ENCODE measurements at regions not wholly inside any gene's neighbourhood (a gene's known extent, or its start where the extent isn't known, plus 50 kb on each side); places are given as distances from the start of the nearest gene placed in this dataset.

- no peak for TF ChIP-seq CTCF (conservative IDR thresholded peaks at IDR 0.05 in 1 of 2, IDR thresholded peaks at IDR 0.05 in 1 of 2; ENCODE audit: extremely low read depth in 1 of 2, insufficient read depth in 1 of 2, low read depth in 1 of 2, low read length in 2 of 2)
- no peak for TF ChIP-seq EZH2 (IDR thresholded peaks at IDR 0.05; ENCODE audit: borderline replicate concordance, low read length)
Measured at GRCh38 chr5:56552612-56553268, 262.6 kb upstream of the MAP3K1 start.

Data from mammary epithelial cell (primary cell).